ENCODE measurements at regions not wholly inside any gene's neighbourhood (a gene's known extent, or its start where the extent isn't known, plus 50 kb on each side); places are given as distances from the start of the nearest gene placed in this dataset.

DNA sequence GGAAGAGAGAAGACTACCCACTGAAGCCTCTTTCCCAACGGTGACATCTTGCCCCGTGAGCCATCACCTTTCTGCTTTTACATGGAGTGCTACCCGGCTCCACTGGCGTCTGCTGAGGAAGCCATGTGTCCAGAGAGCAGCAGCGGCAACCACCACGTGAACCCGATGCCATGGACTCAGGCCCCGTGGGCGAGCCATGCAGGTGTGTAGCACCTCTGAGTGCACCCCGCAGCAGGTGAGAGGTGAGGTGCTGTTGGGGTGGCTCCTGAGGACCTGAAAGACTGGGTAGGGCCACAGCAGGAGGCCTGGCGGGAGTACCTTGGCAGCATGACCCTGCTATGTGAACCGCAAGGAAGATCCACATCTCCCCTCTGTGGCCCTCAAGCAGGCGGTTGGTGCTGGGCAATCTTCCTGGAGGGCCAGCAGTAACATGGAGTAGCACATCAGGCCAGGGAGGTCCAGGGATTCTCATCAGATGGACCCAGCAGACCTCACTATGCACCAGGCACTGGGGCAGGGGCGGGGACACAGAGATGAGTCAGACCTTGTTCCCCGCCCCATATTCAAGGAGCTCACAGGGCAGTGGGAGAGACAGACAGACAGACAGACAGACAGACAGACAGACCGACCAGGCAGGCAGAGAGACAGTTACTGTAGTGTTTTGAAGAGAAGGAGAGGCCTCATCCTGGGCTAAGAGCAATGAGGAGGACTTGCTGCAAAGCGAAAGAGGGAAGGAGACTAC, 129.6 kb downstream of the PAPOLA start:
- DNase-seq, result no peak
- Mint-ChIP-seq H3K27ac (no peak overlapping the region), H3K4me1 (no peaks in the 10 kb centered on the region), H3K27me3 (no peaks in the 10 kb centered on the region), H3K9me3 (no peaks in the 10 kb centered on the region), H3K4me3 (no peak overlapping the region), H3K36me3 (no peaks in the 10 kb centered on the region)

- Mint-ChIP-seq H3K27me3 (no peaks in the 10 kb centered on the region), H3K4me3 (no peak overlapping the region), H3K36me3 (no peaks in the 10 kb centered on the region), H3K9me3 (no peaks in the 10 kb centered on the region), H3K4me1 (no peaks in the 10 kb centered on the region), H3K27ac (no peak overlapping the region)
- no peak for DNase-seq
These were observed 130.2 kb downstream of the PAPOLA start for GRCh38 chr14:96632363-96632758.

DNA sequence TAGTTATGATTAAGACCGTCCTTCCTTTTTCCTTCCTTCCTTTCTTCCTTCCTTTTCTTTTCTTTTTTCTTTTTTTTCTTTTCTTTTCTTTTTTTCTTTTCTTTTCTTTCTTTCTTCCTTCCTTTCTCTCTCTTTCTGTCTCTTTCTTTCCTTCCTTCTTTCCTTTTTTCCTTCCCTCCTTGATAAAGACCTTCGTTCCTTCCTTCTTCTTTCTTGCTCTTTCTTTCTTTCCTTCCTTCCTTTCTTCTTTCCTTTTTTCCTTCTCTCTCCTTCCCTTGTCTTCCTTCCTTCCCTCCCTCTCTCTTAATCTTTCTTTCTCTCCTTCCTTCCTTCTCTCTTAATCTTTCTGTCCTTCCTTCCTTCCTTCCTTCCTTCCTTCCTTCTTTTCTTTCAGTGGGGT, 130.9 kb downstream of the PAPOLA start:
- Mint-ChIP-seq H3K27ac (no peak overlapping the region), H3K9me3 (no peaks in the 10 kb centered on the region), H3K36me3 (no peaks in the 10 kb centered on the region), H3K4me3 (no peak overlapping the region), H3K27me3 (no peaks in the 10 kb centered on the region), H3K4me1 (no peaks in the 10 kb centered on the region)
- DNase-seq, result no peak

GRCh38 chr14:96634481-96634880, 132.3 kb downstream of the PAPOLA start:
- no peak for DNase-seq
- Mint-ChIP-seq H3K27me3 (no peaks in the 10 kb centered on the region), H3K27ac (no peak overlapping the region), H3K4me3 (no peak overlapping the region), H3K36me3 (no peaks in the 10 kb centered on the region), H3K9me3 (no peaks in the 10 kb centered on the region), H3K4me1 (no peaks in the 10 kb centered on the region)

- Mint-ChIP-seq H3K27ac (no peak overlapping the region), H3K4me1 (no peaks in the 10 kb centered on the region), H3K9me3 (no peaks in the 10 kb centered on the region), H3K36me3 (no peaks in the 10 kb centered on the region), H3K27me3 (no peaks in the 10 kb centered on the region), H3K4me3 (no peak overlapping the region)
- no peak for DNase-seq
These were observed 132.7 kb downstream of the PAPOLA start for GRCh38 chr14:96634896-96635295.

- H3K27me3 Mint-ChIP-seq, result no peaks in the 10 kb centered on the region
- no peak for DNase-seq
- H3K36me3 Mint-ChIP-seq, result no peaks in the 10 kb centered on the region
- no peak overlapping the region for H3K27ac Mint-ChIP-seq
- no peaks in the 10 kb centered on the region for H3K4me1 Mint-ChIP-seq
- H3K9me3 Mint-ChIP-seq, result no peaks in the 10 kb centered on the region
- no peak overlapping the region for H3K4me3 Mint-ChIP-seq
These were observed 133.7 kb downstream of the PAPOLA start for GRCh38 chr14:96635850-96636249.

- no peaks in the 10 kb centered on the region for H3K36me3 Mint-ChIP-seq
- no peaks in the 10 kb centered on the region for H3K9me3 Mint-ChIP-seq
- no peak overlapping the region for H3K4me3 Mint-ChIP-seq
- no peak overlapping the region for H3K27ac Mint-ChIP-seq
- no peak for DNase-seq
- H3K4me1 Mint-ChIP-seq, result no peaks in the 10 kb centered on the region
- H3K27me3 Mint-ChIP-seq, result no peaks in the 10 kb centered on the region
These were observed 135.3 kb downstream of the PAPOLA start for GRCh38 chr14:96637521-96637920.

GRCh38 chr14:96638041-96638855, 136.1 kb downstream of the PAPOLA start:
- H3K4me1 Mint-ChIP-seq, result no peaks in the 10 kb centered on the region
- no peaks in the 10 kb centered on the region for H3K9me3 Mint-ChIP-seq
- no peaks in the 10 kb centered on the region for H3K36me3 Mint-ChIP-seq
- no peak overlapping the region for H3K4me3 Mint-ChIP-seq
- H3K27me3 Mint-ChIP-seq, result no peaks in the 10 kb centered on the region
- H3K27ac Mint-ChIP-seq, result no peak overlapping the region
- DNase-seq, result no peak

- H3K27me3 Mint-ChIP-seq, result no peaks in the 10 kb centered on the region
- no peaks in the 10 kb centered on the region for H3K9me3 Mint-ChIP-seq
- H3K4me3 Mint-ChIP-seq, result no peak overlapping the region
- H3K27ac Mint-ChIP-seq, result no peak overlapping the region
- no peaks in the 10 kb centered on the region for H3K4me1 Mint-ChIP-seq
- no peaks in the 10 kb centered on the region for H3K36me3 Mint-ChIP-seq
- no peak for DNase-seq
These were observed 137.4 kb downstream of the PAPOLA start for GRCh38 chr14:96639550-96639949.

GRCh38 chr14:96648506-96649326, 146.5 kb downstream of the PAPOLA start:
- H3K4me1 Mint-ChIP-seq, result no peaks in the 10 kb centered on the region
- H3K36me3 Mint-ChIP-seq, result no peaks in the 10 kb centered on the region
- no peak for DNase-seq
- H3K9me3 Mint-ChIP-seq, result peaks cover 13% of the 10 kb centered on the region
- no peak overlapping the region for H3K27ac Mint-ChIP-seq
- H3K4me3 Mint-ChIP-seq, result no peak overlapping the region
- peaks cover 22% of the 10 kb centered on the region for H3K27me3 Mint-ChIP-seq

- Mint-ChIP-seq H3K36me3 (no peaks in the 10 kb centered on the region), H3K27ac (no peak overlapping the region), H3K4me3 (no peak overlapping the region), H3K27me3 (peaks cover 22% of the 10 kb centered on the region), H3K4me1 (no peaks in the 10 kb centered on the region), H3K9me3 (peaks cover 13% of the 10 kb centered on the region)
- no peak for DNase-seq
These were observed 147.1 kb downstream of the PAPOLA start for GRCh38 chr14:96649327-96649601.

GRCh38 chr14:96653597-96653996, 143.6 kb upstream of the VRK1 start:
- H3K27ac Mint-ChIP-seq, result no peak overlapping the region
- H3K36me3 Mint-ChIP-seq, result peaks cover 2% of the 10 kb centered on the region
- peaks cover 11% of the 10 kb centered on the region for H3K9me3 Mint-ChIP-seq
- DNase-seq, result no peak
- peaks cover 26% of the 10 kb centered on the region for H3K27me3 Mint-ChIP-seq
- H3K4me1 Mint-ChIP-seq, result no peaks in the 10 kb centered on the region
- H3K4me3 Mint-ChIP-seq, result no peak overlapping the region

DNA sequence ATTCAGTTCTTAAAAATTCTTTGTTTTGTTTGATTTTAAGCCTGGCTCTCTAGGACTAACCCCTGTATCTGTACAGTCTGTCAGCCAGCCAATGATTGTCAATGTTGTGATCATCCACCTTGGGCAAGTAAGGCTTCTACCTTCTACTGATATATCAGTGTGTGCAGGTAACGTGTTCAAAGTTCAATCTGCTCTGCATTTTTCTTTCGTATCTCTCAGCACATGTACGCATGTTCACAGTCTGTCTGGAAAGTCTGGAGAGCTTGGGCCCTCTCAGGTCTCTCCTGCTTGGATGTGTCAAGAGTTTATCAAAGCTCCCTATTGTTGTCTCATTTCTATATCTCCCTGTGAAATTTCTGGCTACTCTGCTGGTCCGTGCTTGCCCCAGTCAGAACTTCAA, 138.6 kb upstream of the VRK1 start:
- Mint-ChIP-seq H3K27me3 (peaks cover 39% of the 10 kb centered on the region), H3K27ac (no peak overlapping the region), H3K36me3 (peaks cover 2% of the 10 kb centered on the region), H3K4me1 (no peaks in the 10 kb centered on the region), H3K9me3 (peaks cover 11% of the 10 kb centered on the region), H3K4me3 (no peak overlapping the region)
- no peak for DNase-seq

DNA sequence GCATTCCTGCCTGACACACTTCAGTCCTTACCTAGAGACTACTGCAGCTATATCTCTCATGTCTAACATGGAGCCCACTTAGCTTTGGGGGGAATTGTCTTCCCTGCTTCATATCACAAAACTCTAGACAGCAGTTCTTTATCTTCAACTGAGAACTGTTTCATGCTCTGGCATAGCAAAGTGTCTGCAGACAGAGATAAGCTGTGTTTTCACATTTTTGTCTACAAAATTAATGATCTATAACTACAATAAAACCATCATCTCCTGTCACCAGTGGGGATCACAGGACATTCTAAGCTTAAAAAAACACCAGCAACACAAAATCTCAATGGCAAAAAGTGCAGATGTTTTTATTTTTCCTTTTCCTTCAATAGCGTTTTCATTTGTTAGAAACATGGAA, 137.1 kb upstream of the VRK1 start:
- Mint-ChIP-seq H3K36me3 (peaks cover 2% of the 10 kb centered on the region), H3K4me1 (no peaks in the 10 kb centered on the region), H3K9me3 (peaks cover 11% of the 10 kb centered on the region), H3K4me3 (no peak overlapping the region), H3K27me3 (peaks cover 36% of the 10 kb centered on the region), H3K27ac (no peak overlapping the region)
- DNase-seq, result no peak

- Mint-ChIP-seq H3K27me3 (peaks cover 36% of the 10 kb centered on the region), H3K9me3 (peaks cover 9% of the 10 kb centered on the region), H3K36me3 (no peaks in the 10 kb centered on the region), H3K4me1 (no peaks in the 10 kb centered on the region), H3K27ac (no peak overlapping the region), H3K4me3 (no peak overlapping the region)
- DNase-seq, result no peak
These were observed 136.5 kb upstream of the VRK1 start for GRCh38 chr14:96660667-96661066.
